Smooth muscle cell (in vitro differentiated cells): ENCODE measurements at regions not wholly inside any gene's neighbourhood (a gene's known extent, or its start where the extent isn't known, plus 50 kb on each side); places are given as distances from the start of the nearest gene placed in this dataset.
A peak's percentile ranks its signal among the peaks of the same experiment; 100 is the strongest.

Source experiments
- DNase-seq: peaks from one replicate; lab custom pipeline; 2025; ENCODE audit not compliant: unreplicated experiment; lab: John Stamatoyannopoulos, UW
- H2AFZ ChIP-seq: fragments of 200-600 bp; sonication (generic); 2 replicates; pipeline ENCODE4 v1.6.0; 2016; ENCODE audit warnings: antibody characterized with exemption, low read depth, mild to moderate bottlenecking
- H3F3A ChIP-seq: fragments of 200-600 bp; sonication (generic); 2 replicates; pipeline ENCODE4 v1.6.0; 2017; ENCODE audit warnings: antibody characterized with exemption, low read depth
- H3K27ac ChIP-seq: fragments of 200-600 bp; sonication (generic); 2 replicates; pipeline ENCODE4 v1.5.1; 2016; ENCODE audit warnings: low read depth, mild to moderate bottlenecking
- H3K27me3 ChIP-seq: fragments of 200-600 bp; sonication (generic); 2 replicates; pipeline ENCODE4 v1.6.1; 2016; ENCODE audit warnings: low read depth, mild to moderate bottlenecking
- H3K36me3 ChIP-seq: fragments of 200-600 bp; sonication (generic); 2 replicates; pipeline ENCODE4 v1.5.1; 2016; ENCODE audit warnings: low read depth
- H3K4me1 ChIP-seq: fragments of 200-600 bp; sonication (generic); 2 replicates; pipeline ENCODE4 v1.5.1; 2016; ENCODE audit warnings: low read depth
- H3K4me2 ChIP-seq: fragments of 200-600 bp; sonication (generic); 2 replicates; pipeline ENCODE4 v1.6.0; 2016; ENCODE audit warnings: mild to moderate bottlenecking
- H3K4me3 ChIP-seq: fragments of 200-600 bp; sonication (generic); 2 replicates; pipeline ENCODE4 v1.5.1; 2016; ENCODE audit warnings: mild to moderate bottlenecking
- H3K79me2 ChIP-seq: fragments of 200-600 bp; sonication (generic); 2 replicates; pipeline ENCODE4 v1.6.0; 2016; ENCODE audit warnings: low read depth, mild to moderate bottlenecking
- H3K9ac ChIP-seq: fragments of 200-600 bp; sonication (generic); 2 replicates; pipeline ENCODE4 v1.6.0; 2016; ENCODE audit warnings: low read depth
- H3K9me3 ChIP-seq: fragments of 200-600 bp; sonication (generic); replicated peaks from 2 replicates; pipeline ENCODE4 v1.5.1; 2016; ENCODE audit warnings: low read depth
- H4K20me1 ChIP-seq: fragments of 200-600 bp; sonication (generic); 2 replicates; pipeline ENCODE4 v1.6.0; 2016; ENCODE audit warnings: low read depth
- CTCF ChIP-seq: fragments of 200-600 bp; sonication (generic); IDR thresholded peaks from 2 replicates; pipeline ENCODE4 v1.5.1; 2017; ENCODE audit warnings: borderline replicate concordance, mild to moderate bottlenecking, antibody characterized with exemption; ENCODE audit not compliant: insufficient read depth, poor library complexity, severe bottlenecking
- WGBS: methylation state at CpG from one replicate; pipeline ENCODE4 v1.1.7; 2016; ENCODE audit warnings: low lambda C conversion rate; 5-methylcytosine and 5-hydroxymethylcytosine counted together

GRCh38 chr9:38311382-38312270 is 80.9 kb upstream of the ALDH1B1 start:
- H3K4me3 ChIP-seq = no peak overlapping the region
- no peaks in the 10 kb centered on the region for H3K79me2 ChIP-seq
- WGBS = 74% methylated on average over 16 of the region's 16 CpGs
- peaks cover 8% of the 10 kb centered on the region for H3F3A ChIP-seq
- H2AFZ ChIP-seq = no peak overlapping the region
- no peaks in the 10 kb centered on the region for H3K36me3 ChIP-seq
- TF ChIP-seq CTCF = no peak
- H3K9me3 ChIP-seq = no peaks in the 10 kb centered on the region
- no peak for DNase-seq
- peaks cover 22% of the 10 kb centered on the region for H3K4me1 ChIP-seq
- H3K4me2 ChIP-seq = peak overlapping the region; percentile 65
- no peaks in the 10 kb centered on the region for H4K20me1 ChIP-seq
- no peaks in the 10 kb centered on the region for H3K27me3 ChIP-seq
- peak overlapping the region; percentile 19 for H3K27ac ChIP-seq
- no peak overlapping the region for H3K9ac ChIP-seq

GRCh38 chr9:38309324-38310195 is 82.9 kb upstream of the ALDH1B1 start:
- Histone ChIP-seq H3K27me3 (no peaks in the 10 kb centered on the region), H3K27ac (peak overlapping the region; percentile 34), H3K4me1 (peaks cover 22% of the 10 kb centered on the region), H3K79me2 (no peaks in the 10 kb centered on the region), H3F3A (peaks cover 8% of the 10 kb centered on the region), H3K36me3 (no peaks in the 10 kb centered on the region), H4K20me1 (no peaks in the 10 kb centered on the region), H2AFZ (no peak overlapping the region), H3K4me2 (peak overlapping the region; percentile 69), H3K9me3 (no peaks in the 10 kb centered on the region), H3K9ac (no peak overlapping the region), H3K4me3 (no peak overlapping the region)
- DNase-seq = no peak
- no peak for TF ChIP-seq CTCF
- 9% methylated on average over 11 of the region's 11 CpGs for WGBS

- H3K27ac ChIP-seq = no peak overlapping the region
- H3K79me2 ChIP-seq = no peaks in the 10 kb centered on the region
- peaks cover 8% of the 10 kb centered on the region for H3F3A ChIP-seq
- no peak overlapping the region for H2AFZ ChIP-seq
- WGBS = 95% methylated on average over 4 of the region's 4 CpGs
- no peaks in the 10 kb centered on the region for H4K20me1 ChIP-seq
- no peak overlapping the region for H3K4me2 ChIP-seq
- H3K4me3 ChIP-seq = no peak overlapping the region
- no peaks in the 10 kb centered on the region for H3K36me3 ChIP-seq
- no peak for DNase-seq
- no peaks in the 10 kb centered on the region for H3K27me3 ChIP-seq
- TF ChIP-seq CTCF = no peak
- H3K9ac ChIP-seq = no peak overlapping the region
- H3K4me1 ChIP-seq = peaks cover 22% of the 10 kb centered on the region
- no peaks in the 10 kb centered on the region for H3K9me3 ChIP-seq
Observed at GRCh38 chr9:38308136-38308535, 84.4 kb upstream of the ALDH1B1 start.
